SKM-1 (cell line): ENCODE measurements at regions not wholly inside any gene's neighbourhood (a gene's known extent, or its start where the extent isn't known, plus 50 kb on each side); places are given as distances from the start of the nearest gene placed in this dataset.
"Not testable (repeated sequence)": the region's sequence is repeated elsewhere in the genome, so short reads cannot be mapped to it uniquely, and the experiment has no call there.

Experiments used
- DNase-seq: peaks from one replicate; lab custom pipeline; 2025; ENCODE audit not compliant: unreplicated experiment; lab: John Stamatoyannopoulos, UW

- no peak for DNase-seq
These were observed 235.6 kb upstream of the ZNF521 start for GRCh38 chr18:25587545-25587944.

GRCh38 chr18:25568986-25569385, 217.0 kb upstream of the ZNF521 start:
- no peak for DNase-seq

GRCh38 chr18:25563816-25564683, 212.1 kb upstream of the ZNF521 start:
- DNase-seq = no peak

GRCh38 chr18:25563346-25563745, 211.4 kb upstream of the ZNF521 start:
- DNase-seq = no peak

- peak; percentile 10 for DNase-seq
These were observed 210.0 kb upstream of the ZNF521 start for GRCh38 chr18:25561918-25562317.

- no peak for DNase-seq
These were observed 208.4 kb upstream of the ZNF521 start for GRCh38 chr18:25560369-25560768.

DNA sequence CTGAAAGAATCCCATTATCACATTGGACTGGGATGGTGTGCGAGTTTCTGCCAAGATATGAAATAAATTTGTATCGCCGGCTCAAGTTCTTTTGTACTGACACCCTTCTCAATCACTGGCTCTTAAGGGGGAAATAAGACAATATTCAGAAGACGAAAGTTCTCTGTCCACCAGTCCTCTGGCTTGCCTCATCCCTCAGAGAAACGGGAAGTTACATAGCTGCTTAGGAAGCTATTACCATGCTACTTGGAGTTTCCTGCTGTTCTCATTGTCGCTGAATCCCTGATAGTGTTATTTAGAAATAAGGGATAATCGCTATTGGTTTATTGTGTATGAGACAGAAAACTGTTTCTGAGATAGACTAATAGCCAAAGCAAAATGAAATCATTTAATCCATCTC, 205.0 kb upstream of the ZNF521 start:
- DNase-seq = peak; percentile 12

DNA sequence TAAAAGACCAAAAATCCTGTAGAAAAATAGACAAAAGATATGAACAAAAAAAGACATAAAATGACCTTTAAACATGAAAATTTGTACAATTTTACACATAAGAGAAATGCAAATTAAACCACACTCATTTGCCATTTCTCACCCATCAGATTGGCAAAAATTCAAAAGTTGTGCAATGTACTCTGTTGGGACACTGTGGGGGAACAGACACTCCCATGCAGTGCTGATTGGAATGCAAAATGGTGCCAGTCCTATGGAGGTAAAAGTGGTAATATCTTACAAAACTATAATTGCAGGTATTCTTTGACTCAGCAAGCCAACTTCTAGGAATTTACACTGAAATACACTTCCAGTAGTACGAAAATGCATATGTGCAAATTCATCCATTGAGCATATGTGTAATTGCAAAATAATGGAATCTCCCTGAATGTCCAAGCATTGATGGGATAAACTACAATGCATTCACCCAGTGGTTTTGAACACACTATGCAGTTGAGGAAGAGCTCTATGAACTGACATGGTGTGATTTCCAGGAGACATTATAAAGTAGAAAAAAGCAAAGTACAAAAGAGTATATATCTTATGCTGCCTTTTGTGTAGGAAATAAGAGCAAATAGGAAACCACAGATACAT, 201.8 kb upstream of the ZNF521 start:
- no peak for DNase-seq

DNA sequence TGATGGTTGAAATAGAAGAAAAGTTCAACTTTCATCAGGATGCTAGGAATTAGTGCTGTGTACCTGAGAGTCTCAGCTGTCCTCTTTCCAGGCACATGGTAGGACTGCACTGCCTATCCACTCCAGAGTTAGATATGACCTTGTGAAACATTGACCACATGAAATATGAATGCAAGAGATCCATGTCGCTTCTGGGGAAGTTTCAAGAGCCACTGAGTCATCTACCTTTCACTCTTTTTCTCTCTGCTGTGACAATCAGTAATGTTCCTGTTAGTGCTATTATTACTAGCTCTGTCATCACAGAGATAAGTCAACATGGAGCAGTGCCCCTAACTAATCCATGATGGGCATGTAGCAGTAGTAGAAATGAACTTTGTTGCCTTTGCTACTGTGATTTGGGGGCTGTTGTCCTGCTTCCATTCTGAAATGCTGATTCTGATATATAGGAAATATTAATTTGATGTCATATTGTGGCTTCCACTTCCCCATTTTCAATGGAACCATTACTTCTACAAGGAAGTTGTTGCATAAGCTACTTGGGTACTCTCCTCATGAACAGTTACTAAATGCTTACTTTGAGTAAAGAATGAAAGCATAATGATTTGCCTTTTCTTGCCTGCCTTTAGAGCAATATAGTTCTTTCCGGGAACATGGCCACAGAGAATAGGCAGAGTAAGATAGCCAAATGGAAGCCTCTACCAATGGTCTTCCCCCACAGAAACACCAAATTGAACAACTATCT, 192.8 kb upstream of the ZNF521 start:
- DNase-seq = no peak

GRCh38 chr18:25538175-25538922, 186.4 kb upstream of the ZNF521 start:
- DNase-seq = no peak

DNA sequence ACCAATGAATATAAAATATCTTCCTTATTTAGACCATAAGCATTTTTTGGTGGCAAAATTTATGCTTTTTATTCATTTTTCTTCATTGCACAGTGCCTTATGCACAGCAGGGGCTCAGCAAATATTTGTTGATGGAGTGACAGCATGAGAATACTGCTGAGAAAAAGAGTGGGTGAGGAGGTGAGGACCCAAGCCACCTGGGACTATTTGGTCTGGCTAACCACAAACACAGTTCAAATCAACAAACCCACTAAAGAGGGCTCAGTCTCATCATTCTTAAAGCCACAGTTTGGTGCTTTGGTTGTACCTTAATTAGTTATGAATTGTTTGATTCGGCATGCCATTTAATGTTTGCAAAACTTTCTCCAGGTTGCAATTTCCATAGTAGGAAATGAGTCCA, 183.5 kb upstream of the ZNF521 start:
- no peak for DNase-seq

- no peak for DNase-seq
These were observed 182.4 kb upstream of the ZNF521 start for GRCh38 chr18:25534401-25534800.

- no peak for DNase-seq
These were observed 181.3 kb upstream of the ZNF521 start for GRCh38 chr18:25533218-25533617.

DNA sequence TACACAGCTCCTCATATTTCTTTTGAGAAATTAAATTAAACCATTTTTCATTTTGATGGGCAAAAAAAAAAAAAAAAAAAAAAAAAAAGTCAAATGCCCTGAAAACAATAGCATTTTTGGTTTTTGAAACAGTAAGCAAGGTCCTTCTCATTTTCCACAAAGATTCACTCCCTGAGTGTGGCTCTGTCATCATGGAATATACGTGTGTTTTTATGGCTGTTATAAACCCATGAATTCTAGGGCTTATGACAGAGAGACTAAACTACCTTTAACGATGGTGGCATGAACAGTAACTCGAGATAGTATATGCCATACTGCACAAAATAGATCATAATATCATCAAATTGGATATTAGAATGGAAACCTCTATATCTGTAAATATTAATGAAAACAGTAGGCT, 179.2 kb upstream of the ZNF521 start:
- no peak for DNase-seq

DNA sequence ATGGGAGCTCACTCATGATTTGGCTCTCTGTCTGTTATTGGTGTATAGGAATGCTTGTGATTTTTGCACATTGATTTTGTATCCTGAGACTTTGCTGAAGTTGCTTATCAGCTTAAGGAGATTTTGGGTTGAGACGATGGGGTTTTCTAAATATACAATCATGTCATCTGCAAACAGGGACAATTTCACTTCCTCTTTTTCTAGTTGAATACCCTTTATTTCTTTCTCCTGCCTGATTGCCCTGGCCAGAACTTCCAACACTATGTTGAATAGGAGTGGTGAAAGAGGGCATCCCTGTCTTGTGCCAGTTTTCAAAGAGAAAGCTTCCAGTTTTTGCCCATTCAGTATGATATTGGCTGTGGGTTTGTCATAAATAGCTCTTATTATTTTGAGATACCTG, 173.8 kb upstream of the ZNF521 start:
- not testable (repeated sequence) for DNase-seq

- DNase-seq = peak; percentile 14
These were observed 166.7 kb upstream of the ZNF521 start for GRCh38 chr18:25518716-25519053.

GRCh38 chr18:25517881-25518715, 166.1 kb upstream of the ZNF521 start:
- DNase-seq = no peak

DNA sequence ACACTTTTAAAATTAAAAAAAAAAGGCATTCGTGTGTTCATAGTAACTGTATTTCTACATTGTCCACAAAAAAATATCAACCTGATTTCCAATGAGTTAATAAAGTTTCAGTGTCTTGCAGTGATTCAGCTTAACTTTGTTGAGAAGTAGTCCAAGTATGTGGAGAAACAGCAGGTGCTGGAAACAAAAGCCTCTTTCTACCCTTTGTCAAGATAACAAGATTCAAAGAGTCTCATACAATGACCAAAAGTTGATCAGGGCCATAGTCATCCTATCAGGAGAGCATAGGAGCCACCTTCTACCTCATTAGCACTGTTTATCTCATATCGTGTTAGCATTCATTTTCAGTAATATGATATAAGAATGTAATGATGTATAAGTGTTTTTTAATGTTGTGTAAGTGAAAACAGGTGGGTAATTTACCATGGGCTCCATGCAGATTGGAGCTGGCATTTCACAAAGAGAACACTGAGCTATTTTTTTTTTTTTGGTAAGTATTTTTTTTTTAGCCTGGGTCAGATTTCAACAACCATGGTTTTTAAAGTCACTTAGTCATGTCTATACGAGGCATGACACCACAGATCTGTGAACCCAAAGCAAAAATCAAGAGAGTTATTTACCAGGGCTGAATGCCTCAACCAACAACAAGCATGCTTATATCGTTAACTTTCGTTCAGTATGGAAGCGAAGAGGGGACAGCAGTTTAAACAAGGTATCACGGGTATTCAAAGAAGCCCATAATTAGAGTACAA, 165.0 kb upstream of the ZNF521 start:
- no peak for DNase-seq

- no peak for DNase-seq
These were observed 164.2 kb upstream of the ZNF521 start for GRCh38 chr18:25516121-25516520.

DNA sequence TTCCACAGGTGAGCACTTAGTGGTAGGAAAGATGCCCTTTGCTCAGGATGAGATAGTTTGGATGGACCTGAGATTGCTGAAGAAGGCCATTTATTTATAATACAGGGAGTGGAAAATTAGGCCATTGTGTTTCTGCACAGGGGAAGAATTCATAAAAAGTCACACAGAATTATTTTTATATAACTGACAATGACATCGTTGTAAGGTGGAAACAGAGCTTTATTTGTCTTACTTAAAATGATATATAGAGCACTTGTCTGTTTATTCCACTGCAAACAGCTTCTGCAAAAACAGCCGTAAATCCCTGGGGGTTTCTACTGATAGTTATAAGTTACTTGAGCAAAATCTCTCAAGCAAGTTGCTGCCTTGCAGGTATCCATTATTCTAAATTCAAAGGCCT, 158.1 kb upstream of the ZNF521 start:
- no peak for DNase-seq
